GM12878 (cell line): ENCODE measurements at regions not wholly inside any gene's neighbourhood (a gene's known extent, or its start where the extent isn't known, plus 50 kb on each side); places are given as distances from the start of the nearest gene placed in this dataset.

Source experiments
- ATAC-seq: fragments of 200-7000 bp; cut with Tn5 transposase; 3 replicates; pipeline ENCODE4 v1.9.1; 2020; ENCODE audit warnings: mild to moderate bottlenecking, moderate library complexity
- BruUV-seq: library from RNA; stranded (reverse); fragments of 400-500 nt; replicated peaks from 2 replicates; lab custom pipeline; 2021; lab: Mats Ljungman, UMichigan
- CTCF ChIA-PET: fragments of 300-600 bp; sonication (Branson Sonifier 250); formaldehyde crosslinking; extraction: SDS; loops from one replicate; lab custom pipeline; 2021; ENCODE audit warnings: inconsistent platforms; lab: Yijun Ruan, JAX
- POLR2A ChIA-PET: fragments of 350-600 bp; formaldehyde crosslinking; extraction: SDS; loops from one replicate; lab custom pipeline; 2021; ENCODE audit warnings: inconsistent platforms; lab: Charles Lee
- RAD21 ChIA-PET: fragments of 300-600 bp; sonication (Branson Sonifier 250); formaldehyde crosslinking; loops from one replicate; lab custom pipeline; 2023; ENCODE audit warnings: antibody characterized with exemption; ENCODE audit not compliant: unreplicated experiment; lab: Charles Lee
- SMC1A ChIA-PET: fragments of 300-600 bp; sonication (Branson Sonifier 250); formaldehyde crosslinking; loops from one replicate; lab custom pipeline; 2023; ENCODE audit not compliant: unreplicated experiment, uncharacterized antibody; lab: Charles Lee
- DNase-seq: peaks from one replicate; pipeline ENCODE4 v3.0.0-alpha.2; 2011; ENCODE audit warnings: low read depth, low spot score
- FAIRE-seq: peaks from 3 replicates; lab custom pipeline; 2011; peaks lifted over from hg19 to GRCh38; lab: Jason Lieb, UNC
- H2AFZ ChIP-seq: 2 replicates; pipeline ENCODE4 v1.6.0; 2011; ENCODE audit warnings: low read depth, low read length, control low read depth; ENCODE audit not compliant: control insufficient read depth
- H3K27ac ChIP-seq: 2 replicates; pipeline ENCODE4 v1.5.1; 2011; ENCODE audit warnings: control low read depth; ENCODE audit not compliant: control insufficient read depth, insufficient read depth
- H3K27me3 ChIP-seq, 2 experiments: replicated peaks in 1 of 2; 2 replicates each; pipeline versions ENCODE4 v1.6.0 to v1.6.1; 2011; ENCODE audit warnings: low read length in 1 of 2; ENCODE audit not compliant: control insufficient read depth in 2 of 2, insufficient read depth in 2 of 2
- H3K36me3 ChIP-seq, 2 experiments: 2 replicates each; pipeline ENCODE4 v1.5.1; 2011; ENCODE audit warnings: low read length in 1 of 2; ENCODE audit not compliant: control insufficient read depth in 2 of 2, insufficient read depth in 2 of 2
- H3K4me1 ChIP-seq: 2 replicates; pipeline ENCODE4 v1.6.1; 2011; ENCODE audit warnings: mild to moderate bottlenecking, low read length, moderate library complexity, mixed read lengths; ENCODE audit not compliant: control insufficient read depth, insufficient read depth
- H3K4me2 ChIP-seq: 2 replicates; pipeline ENCODE4 v1.6.0; 2011; ENCODE audit warnings: control low read depth; ENCODE audit not compliant: control insufficient read depth, insufficient read depth
- H3K4me3 ChIP-seq: fragments of 200-600 bp; sonication (generic); 2 replicates; pipeline ENCODE4 v1.5.1; 2016
- H3K79me2 ChIP-seq: 2 replicates; pipeline ENCODE4 v1.6.0; 2011; ENCODE audit warnings: low read length; ENCODE audit not compliant: control insufficient read depth, insufficient read depth
- H3K9ac ChIP-seq: 2 replicates; pipeline ENCODE4 v1.8.0; 2011; ENCODE audit warnings: low read length, control low read depth, mixed read lengths; ENCODE audit not compliant: control insufficient read depth, insufficient read depth
- H3K9me3 ChIP-seq: replicated peaks from 3 replicates; pipeline ENCODE4 v1.5.1; 2011; ENCODE audit warnings: mild to moderate bottlenecking, low read length; ENCODE audit not compliant: control insufficient read depth, insufficient read depth
- H4K20me1 ChIP-seq: 2 replicates; pipeline ENCODE4 v1.6.0; 2011; ENCODE audit not compliant: control insufficient read depth, insufficient read depth
- CHD1 ChIP-seq: IDR thresholded peaks from 2 replicates; pipeline ENCODE4 v1.6.1; 2012; ENCODE audit warnings: low read depth, low read length, improper control_type of control experiment
- CHD4 ChIP-seq: fragments of 200-600 bp; sonication (generic); IDR thresholded peaks from 2 replicates; pipeline ENCODE4 v1.6.1; 2016; ENCODE audit warnings: mild to moderate bottlenecking
- RAD21 ChIP-seq: IDR thresholded peaks from 2 replicates; pipeline ENCODE4 v1.6.1; 2011; ENCODE audit warnings: mild to moderate bottlenecking, low read depth, low read length, moderate library complexity; ENCODE audit not compliant: insufficient read depth
- RELA ChIP-seq: fragments of 450-650 bp; IDR thresholded peaks from 2 replicates; pipeline ENCODE4 v1.8.0; 2014; ENCODE audit warnings: borderline replicate concordance; ENCODE audit not compliant: partially characterized antibody
- SIN3A ChIP-seq: IDR thresholded peaks from 2 replicates; pipeline ENCODE4 v1.6.1; 2012; ENCODE audit warnings: low read depth, low read length, improper control_type of control experiment
- SMAD1 ChIP-seq: fragments of 450-650 bp; IDR thresholded peaks from 2 replicates; pipeline ENCODE4 v1.6.1; 2018; ENCODE audit warnings: mild to moderate bottlenecking, low read depth; ENCODE audit not compliant: partially characterized antibody
- SMAD5 ChIP-seq: IDR thresholded peaks from 2 replicates; pipeline ENCODE4 v1.6.1; 2016; ENCODE audit warnings: antibody characterized with exemption, low read depth
- ZNF207 ChIP-seq: fragments of 450-650 bp; IDR thresholded peaks from 2 replicates; pipeline ENCODE4 v1.6.1; 2014; ENCODE audit warnings: antibody characterized with exemption, mild to moderate bottlenecking, borderline replicate concordance
- WGBS: methylation state at CpG from one replicate; pipeline ENCODE4 v1.1.6; 2016; ENCODE audit warnings: low lambda C conversion rate; ENCODE audit not compliant: insufficient replicate concordance, insufficient coverage; ENCODE audit errors: missing lambda C conversion rate; 5-methylcytosine and 5-hydroxymethylcytosine counted together
- in situ Hi-C: fragments of 300-500 bp; cut with MboI; formaldehyde crosslinking; loops from 9 replicates; pipeline ENCODE4 v1.14.3; 2018; ENCODE audit warnings: mixed read lengths
- intact Hi-C: fragments of 100-400 bp; cut with micrococcal nuclease; formaldehyde crosslinking; loops from one replicate; pipeline ENCODE4 v1.14.2; 2022; ENCODE audit not compliant: unreplicated experiment
- TF ChIP-seq, protein P1 (sequence below): fragments of 450-650 bp; IDR thresholded peaks from 2 replicates; pipeline ENCODE4 v1.6.1; 2018; ENCODE audit warnings: mild to moderate bottlenecking, low read depth, moderate library complexity; ENCODE audit not compliant: partially characterized antibody
- TF ChIP-seq, protein P2 (sequence below): fragments of 450-650 bp; IDR thresholded peaks from 2 replicates; pipeline ENCODE4 v1.6.1; 2018; ENCODE audit warnings: borderline replicate concordance, mild to moderate bottlenecking; ENCODE audit not compliant: partially characterized antibody
- TF ChIP-seq, protein P3 (sequence below): IDR thresholded peaks from 2 replicates; pipeline ENCODE4 v1.6.1; 2011; ENCODE audit warnings: borderline replicate concordance, low read depth, mild to moderate bottlenecking, moderate library complexity, mixed read lengths, low read length; ENCODE audit not compliant: insufficient read depth; ENCODE audit errors: extremely low read length
- TF ChIP-seq, protein P4 (sequence below): fragments of 450-650 bp; IDR thresholded peaks from 2 replicates; pipeline ENCODE4 v1.6.1; 2017; ENCODE audit warnings: low read depth, mild to moderate bottlenecking, moderate library complexity

DNA sequence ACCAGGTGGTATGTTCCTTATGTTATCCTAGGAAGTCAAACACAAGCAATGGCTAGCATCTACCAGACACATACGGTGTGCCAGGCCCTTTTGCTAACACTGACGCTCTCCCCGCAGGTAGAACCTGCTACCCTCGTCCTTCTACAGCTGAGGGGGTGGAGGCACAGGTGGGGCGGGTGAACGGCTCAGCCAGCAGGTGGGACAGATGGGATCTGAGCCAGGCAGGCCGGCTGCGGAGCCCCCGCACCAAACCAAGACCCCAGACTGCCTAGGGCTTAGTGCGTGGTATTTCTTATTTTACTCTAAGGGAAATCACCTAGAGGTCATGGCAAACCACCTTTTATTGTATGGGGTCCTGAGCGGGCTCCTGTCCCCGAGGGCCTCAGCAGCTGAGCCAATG, 53.9 kb upstream of the PCSK6 start (continued):
- TF ChIP-seq, protein P1, sequence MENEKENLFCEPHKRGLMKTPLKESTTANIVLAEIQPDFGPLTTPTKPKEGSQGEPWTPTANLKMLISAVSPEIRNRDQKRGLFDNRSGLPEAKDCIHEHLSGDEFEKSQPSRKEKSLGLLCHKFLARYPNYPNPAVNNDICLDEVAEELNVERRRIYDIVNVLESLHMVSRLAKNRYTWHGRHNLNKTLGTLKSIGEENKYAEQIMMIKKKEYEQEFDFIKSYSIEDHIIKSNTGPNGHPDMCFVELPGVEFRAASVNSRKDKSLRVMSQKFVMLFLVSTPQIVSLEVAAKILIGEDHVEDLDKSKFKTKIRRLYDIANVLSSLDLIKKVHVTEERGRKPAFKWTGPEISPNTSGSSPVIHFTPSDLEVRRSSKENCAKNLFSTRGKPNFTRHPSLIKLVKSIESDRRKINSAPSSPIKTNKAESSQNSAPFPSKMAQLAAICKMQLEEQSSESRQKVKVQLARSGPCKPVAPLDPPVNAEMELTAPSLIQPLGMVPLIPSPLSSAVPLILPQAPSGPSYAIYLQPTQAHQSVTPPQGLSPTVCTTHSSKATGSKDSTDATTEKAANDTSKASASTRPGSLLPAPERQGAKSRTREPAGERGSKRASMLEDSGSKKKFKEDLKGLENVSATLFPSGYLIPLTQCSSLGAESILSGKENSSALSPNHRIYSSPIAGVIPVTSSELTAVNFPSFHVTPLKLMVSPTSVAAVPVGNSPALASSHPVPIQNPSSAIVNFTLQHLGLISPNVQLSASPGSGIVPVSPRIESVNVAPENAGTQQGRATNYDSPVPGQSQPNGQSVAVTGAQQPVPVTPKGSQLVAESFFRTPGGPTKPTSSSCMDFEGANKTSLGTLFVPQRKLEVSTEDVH: no peak
- TF ChIP-seq RAD21 (no peak), SMAD5 (no peak)
- TF ChIP-seq, all 136 proteins: peak for 0

DNA sequence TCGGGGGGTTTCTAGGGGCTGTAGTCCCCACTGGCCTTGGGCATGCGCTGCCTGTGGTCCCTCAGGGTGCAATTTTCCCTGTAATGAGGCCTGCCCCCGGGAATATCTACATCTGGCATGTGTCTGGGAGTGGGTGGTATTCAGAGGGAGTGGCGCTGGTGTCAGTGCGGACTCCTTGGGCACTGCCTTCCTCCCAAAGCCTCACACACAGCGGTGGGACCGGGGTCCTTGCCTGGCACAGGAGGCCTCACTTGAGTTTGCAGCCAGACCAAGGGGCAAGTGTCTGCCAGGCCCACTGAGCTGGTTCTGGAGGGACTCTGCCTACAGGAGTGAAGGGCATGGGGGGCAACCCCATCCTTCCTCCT, 53.5 kb upstream of the PCSK6 start:
- ATAC-seq (no peak), FAIRE-seq (no peak), DNase-seq (no peak)
- Histone ChIP-seq H3K27ac (no peak overlapping the region), H3K9me3 (no peaks in the 10 kb centered on the region), H3K4me1 (no peaks in the 10 kb centered on the region), H3K4me2 (no peak overlapping the region), H3K79me2 (no peaks in the 10 kb centered on the region), H3K36me3 (no peaks in the 10 kb centered on the region), H3K9ac (no peak overlapping the region), H3K27me3 (no peaks in the 10 kb centered on the region), H4K20me1 (no peaks in the 10 kb centered on the region), H3K4me3 (no peak overlapping the region), H2AFZ (no peak overlapping the region)
- 50% methylated on average over 6 of the region's 7 CpGs for WGBS
- intact Hi-C loops: no loop called here
- ChIA-PET CTCF (no interaction called here), RAD21 (no interaction called here), SMC1A (no interaction called here), POLR2A (no interaction called here)
- BruUV-seq: no TSS peak
- in situ Hi-C loops: no loop called here
- TF ChIP-seq ZNF207 (no peak), SMAD1 (no peak), RELA (no peak), SIN3A (no peak), CHD4 (no peak), CHD1 (no peak)
- TF ChIP-seq, protein P2, sequence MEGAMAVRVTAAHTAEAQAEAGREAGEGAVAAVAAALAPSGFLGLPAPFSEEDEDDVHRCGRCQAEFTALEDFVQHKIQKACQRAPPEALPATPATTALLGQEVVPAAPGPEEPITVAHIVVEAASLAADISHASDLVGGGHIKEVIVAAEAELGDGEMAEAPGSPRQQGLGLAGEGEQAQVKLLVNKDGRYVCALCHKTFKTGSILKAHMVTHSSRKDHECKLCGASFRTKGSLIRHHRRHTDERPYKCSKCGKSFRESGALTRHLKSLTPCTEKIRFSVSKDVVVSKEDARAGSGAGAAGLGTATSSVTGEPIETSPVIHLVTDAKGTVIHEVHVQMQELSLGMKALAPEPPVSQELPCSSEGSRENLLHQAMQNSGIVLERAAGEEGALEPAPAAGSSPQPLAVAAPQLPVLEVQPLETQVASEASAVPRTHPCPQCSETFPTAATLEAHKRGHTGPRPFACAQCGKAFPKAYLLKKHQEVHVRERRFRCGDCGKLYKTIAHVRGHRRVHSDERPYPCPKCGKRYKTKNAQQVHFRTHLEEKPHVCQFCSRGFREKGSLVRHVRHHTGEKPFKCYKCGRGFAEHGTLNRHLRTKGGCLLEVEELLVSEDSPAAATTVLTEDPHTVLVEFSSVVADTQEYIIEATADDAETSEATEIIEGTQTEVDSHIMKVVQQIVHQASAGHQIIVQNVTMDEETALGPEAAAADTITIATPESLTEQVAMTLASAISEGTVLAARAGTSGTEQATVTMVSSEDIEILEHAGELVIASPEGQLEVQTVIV: no peak
- TF ChIP-seq, protein P3, sequence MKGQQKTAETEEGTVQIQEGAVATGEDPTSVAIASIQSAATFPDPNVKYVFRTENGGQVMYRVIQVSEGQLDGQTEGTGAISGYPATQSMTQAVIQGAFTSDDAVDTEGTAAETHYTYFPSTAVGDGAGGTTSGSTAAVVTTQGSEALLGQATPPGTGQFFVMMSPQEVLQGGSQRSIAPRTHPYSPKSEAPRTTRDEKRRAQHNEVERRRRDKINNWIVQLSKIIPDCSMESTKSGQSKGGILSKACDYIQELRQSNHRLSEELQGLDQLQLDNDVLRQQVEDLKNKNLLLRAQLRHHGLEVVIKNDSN: no peak
- TF ChIP-seq, protein P1: no peak
- TF ChIP-seq, protein P4, sequence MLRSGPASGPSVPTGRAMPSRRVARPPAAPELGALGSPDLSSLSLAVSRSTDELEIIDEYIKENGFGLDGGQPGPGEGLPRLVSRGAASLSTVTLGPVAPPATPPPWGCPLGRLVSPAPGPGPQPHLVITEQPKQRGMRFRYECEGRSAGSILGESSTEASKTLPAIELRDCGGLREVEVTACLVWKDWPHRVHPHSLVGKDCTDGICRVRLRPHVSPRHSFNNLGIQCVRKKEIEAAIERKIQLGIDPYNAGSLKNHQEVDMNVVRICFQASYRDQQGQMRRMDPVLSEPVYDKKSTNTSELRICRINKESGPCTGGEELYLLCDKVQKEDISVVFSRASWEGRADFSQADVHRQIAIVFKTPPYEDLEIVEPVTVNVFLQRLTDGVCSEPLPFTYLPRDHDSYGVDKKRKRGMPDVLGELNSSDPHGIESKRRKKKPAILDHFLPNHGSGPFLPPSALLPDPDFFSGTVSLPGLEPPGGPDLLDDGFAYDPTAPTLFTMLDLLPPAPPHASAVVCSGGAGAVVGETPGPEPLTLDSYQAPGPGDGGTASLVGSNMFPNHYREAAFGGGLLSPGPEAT: no peak
